ENCODE measurements at regions not wholly inside any gene's neighbourhood (a gene's known extent, or its start where the extent isn't known, plus 50 kb on each side); places are given as distances from the start of the nearest gene placed in this dataset.

DNA sequence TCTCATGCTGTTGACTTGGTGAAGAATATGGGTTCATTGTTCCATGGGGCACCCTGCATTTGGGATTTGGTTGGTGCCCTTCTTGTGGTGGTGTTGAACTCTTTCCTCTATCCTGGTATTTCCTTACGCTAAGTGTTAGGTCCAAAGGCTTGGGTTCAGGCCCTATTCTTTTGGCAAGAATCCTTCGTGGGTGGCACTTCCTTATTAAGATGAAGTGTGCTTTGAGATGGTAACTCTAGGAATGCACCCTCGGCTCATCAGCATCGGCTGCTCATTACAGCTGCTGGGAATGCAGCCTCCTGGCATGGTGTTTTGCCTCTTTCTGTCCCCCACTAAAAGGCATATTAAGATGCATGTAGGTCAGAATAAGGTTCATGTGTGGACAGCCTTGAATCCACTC lies 380.7 kb downstream of the RPS24 start:
- DNase-seq, result no peak
- CTCF ChIA-PET, result interaction anchor here (1.5 kb wide), 1 partner anchor 19 kb away, joined by 3 read pairs; no protein-coding TSS in a partner anchor

DNA sequence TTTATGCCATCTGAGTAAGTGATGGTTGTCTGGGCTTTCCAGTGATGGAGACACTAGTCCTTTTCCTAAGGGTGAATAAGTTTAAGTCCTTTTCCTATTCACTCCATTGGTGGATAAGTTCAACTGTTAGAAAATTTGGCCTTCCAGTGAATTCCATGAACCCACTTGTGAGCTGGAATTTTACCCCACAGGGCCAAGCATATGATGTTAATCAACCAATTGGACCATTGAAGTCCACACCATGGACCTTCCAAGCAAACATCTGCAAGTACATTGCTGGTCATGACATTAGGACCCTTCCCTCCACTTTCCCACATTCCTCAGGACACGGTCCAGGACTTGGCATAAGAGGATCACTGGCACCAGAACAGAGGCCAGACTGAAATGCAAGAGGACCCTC lies 381.4 kb downstream of the RPS24 start:
- WGBS (ENCODE audit: low lambda C conversion rate), result 86% methylated on average over 1 of the region's 1 CpG
- peaks cover 0 to 28% of the 10 kb centered on the region in 2 experiments; a peak in 2 of 4 replicates for H3K4me1 ChIP-seq (ENCODE audit: control insufficient read depth in 1 of 2, insufficient read depth in 2 of 2, low read depth in 1 of 2, low read length in 1 of 2)
- TF ChIP-seq RCOR1 (IDR thresholded peaks at IDR 0.05; ENCODE audit: low read length), result no peak
- TF ChIP-seq, protein P1, sequence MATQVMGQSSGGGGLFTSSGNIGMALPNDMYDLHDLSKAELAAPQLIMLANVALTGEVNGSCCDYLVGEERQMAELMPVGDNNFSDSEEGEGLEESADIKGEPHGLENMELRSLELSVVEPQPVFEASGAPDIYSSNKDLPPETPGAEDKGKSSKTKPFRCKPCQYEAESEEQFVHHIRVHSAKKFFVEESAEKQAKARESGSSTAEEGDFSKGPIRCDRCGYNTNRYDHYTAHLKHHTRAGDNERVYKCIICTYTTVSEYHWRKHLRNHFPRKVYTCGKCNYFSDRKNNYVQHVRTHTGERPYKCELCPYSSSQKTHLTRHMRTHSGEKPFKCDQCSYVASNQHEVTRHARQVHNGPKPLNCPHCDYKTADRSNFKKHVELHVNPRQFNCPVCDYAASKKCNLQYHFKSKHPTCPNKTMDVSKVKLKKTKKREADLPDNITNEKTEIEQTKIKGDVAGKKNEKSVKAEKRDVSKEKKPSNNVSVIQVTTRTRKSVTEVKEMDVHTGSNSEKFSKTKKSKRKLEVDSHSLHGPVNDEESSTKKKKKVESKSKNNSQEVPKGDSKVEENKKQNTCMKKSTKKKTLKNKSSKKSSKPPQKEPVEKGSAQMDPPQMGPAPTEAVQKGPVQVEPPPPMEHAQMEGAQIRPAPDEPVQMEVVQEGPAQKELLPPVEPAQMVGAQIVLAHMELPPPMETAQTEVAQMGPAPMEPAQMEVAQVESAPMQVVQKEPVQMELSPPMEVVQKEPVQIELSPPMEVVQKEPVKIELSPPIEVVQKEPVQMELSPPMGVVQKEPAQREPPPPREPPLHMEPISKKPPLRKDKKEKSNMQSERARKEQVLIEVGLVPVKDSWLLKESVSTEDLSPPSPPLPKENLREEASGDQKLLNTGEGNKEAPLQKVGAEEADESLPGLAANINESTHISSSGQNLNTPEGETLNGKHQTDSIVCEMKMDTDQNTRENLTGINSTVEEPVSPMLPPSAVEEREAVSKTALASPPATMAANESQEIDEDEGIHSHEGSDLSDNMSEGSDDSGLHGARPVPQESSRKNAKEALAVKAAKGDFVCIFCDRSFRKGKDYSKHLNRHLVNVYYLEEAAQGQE (IDR thresholded peaks at IDR 0.05; ENCODE audit: low read depth, low read length), result no peak
- TF ChIP-seq, protein P2, sequence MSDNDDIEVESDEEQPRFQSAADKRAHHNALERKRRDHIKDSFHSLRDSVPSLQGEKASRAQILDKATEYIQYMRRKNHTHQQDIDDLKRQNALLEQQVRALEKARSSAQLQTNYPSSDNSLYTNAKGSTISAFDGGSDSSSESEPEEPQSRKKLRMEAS (IDR thresholded peaks at IDR 0.05; ENCODE audit: low read depth), result no peak
- no peak for TF ChIP-seq NFIC (IDR thresholded peaks at IDR 0.05; ENCODE audit: borderline replicate concordance)
- no peak for TF ChIP-seq TEAD4 (IDR thresholded peaks at IDR 0.05; ENCODE audit: borderline replicate concordance, insufficient read depth)
- no peak for TF ChIP-seq TAF1 (IDR thresholded peaks at IDR 0.05; ENCODE audit: borderline replicate concordance, low read depth, low read length)
- no peak for TF ChIP-seq JUND (IDR thresholded peaks at IDR 0.05)
- TF ChIP-seq FOXM1 (IDR thresholded peaks at IDR 0.05; ENCODE audit: low read depth), result no peak
- TF ChIP-seq, protein P3, sequence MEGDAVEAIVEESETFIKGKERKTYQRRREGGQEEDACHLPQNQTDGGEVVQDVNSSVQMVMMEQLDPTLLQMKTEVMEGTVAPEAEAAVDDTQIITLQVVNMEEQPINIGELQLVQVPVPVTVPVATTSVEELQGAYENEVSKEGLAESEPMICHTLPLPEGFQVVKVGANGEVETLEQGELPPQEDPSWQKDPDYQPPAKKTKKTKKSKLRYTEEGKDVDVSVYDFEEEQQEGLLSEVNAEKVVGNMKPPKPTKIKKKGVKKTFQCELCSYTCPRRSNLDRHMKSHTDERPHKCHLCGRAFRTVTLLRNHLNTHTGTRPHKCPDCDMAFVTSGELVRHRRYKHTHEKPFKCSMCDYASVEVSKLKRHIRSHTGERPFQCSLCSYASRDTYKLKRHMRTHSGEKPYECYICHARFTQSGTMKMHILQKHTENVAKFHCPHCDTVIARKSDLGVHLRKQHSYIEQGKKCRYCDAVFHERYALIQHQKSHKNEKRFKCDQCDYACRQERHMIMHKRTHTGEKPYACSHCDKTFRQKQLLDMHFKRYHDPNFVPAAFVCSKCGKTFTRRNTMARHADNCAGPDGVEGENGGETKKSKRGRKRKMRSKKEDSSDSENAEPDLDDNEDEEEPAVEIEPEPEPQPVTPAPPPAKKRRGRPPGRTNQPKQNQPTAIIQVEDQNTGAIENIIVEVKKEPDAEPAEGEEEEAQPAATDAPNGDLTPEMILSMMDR (IDR thresholded peaks at IDR 0.05), result no peak

More for the DNA sequence above, 380.7 kb downstream of the RPS24 start:
- WGBS (ENCODE audit: low lambda C conversion rate), result 77% methylated on average over 4 of the region's 4 CpGs
- H3K4me1 ChIP-seq (ENCODE audit: control insufficient read depth in 1 of 2, insufficient read depth in 2 of 2, low read depth in 1 of 2, low read length in 1 of 2), result peaks cover 0 to 29% of the 10 kb centered on the region in 2 experiments; a peak in 2 of 4 replicates
- no peaks in the 10 kb centered on the region for H3F3A ChIP-seq (replicated peaks; ENCODE audit: insufficient read depth)
- no peak overlapping the region for H3K4me2 ChIP-seq
- POLR2A ChIA-PET, result no interaction called here
- no peaks in the 10 kb centered on the region for H3K27me3 ChIP-seq (ENCODE audit: insufficient read depth)
- no peak overlapping the region for H3K9ac ChIP-seq
- H4K20me1 ChIP-seq (ENCODE audit: insufficient read depth), result no peaks in the 10 kb centered on the region
- H3K27ac ChIP-seq (ENCODE audit: low read depth in 2 of 2, low read length in 1 of 2), result no peak overlapping the region
- H2AFZ ChIP-seq (ENCODE audit: low read depth), result no peak overlapping the region
- H3K36me3 ChIP-seq (replicated peaks in 1 of 2; ENCODE audit: control insufficient read depth in 1 of 2, insufficient read depth in 2 of 2, low read length in 1 of 2), result no peaks in the 10 kb centered on the region
- H3K79me2 ChIP-seq (ENCODE audit: insufficient read depth), result no peaks in the 10 kb centered on the region
- TF ChIP-seq TAF1 (IDR thresholded peaks at IDR 0.05; ENCODE audit: borderline replicate concordance, low read depth, low read length) (no peak), GATA2 (CRISPR knock-in tag; IDR thresholded peaks at IDR 0.05) (no peak), RFX5 (IDR thresholded peaks at IDR 0.05; ENCODE audit: low read length) (no peak), RXRA (IDR thresholded peaks at IDR 0.05; ENCODE audit: borderline replicate concordance, low read depth) (no peak), EP300 (IDR thresholded peaks at IDR 0.05; ENCODE audit: borderline replicate concordance in 1 of 2, low read depth in 1 of 2, low read length in 1 of 2) (no peak), NFIC (IDR thresholded peaks at IDR 0.05; ENCODE audit: borderline replicate concordance) (no peak), GABPA (IDR thresholded peaks at IDR 0.05; ENCODE audit: low read depth) (no peak), EZH2phosphoT487 (IDR thresholded peaks at IDR 0.05; ENCODE audit: borderline replicate concordance, low read depth) (no peak), FOSL2 (IDR thresholded peaks at IDR 0.05; ENCODE audit: borderline replicate concordance, low read depth) (no peak), YY1 (IDR thresholded peaks at IDR 0.05; ENCODE audit: low read depth) (no peak), ELF1 (IDR thresholded peaks at IDR 0.05) (no peak), TCF12 (IDR thresholded peaks at IDR 0.05) (no peak)
- TF ChIP-seq, protein P4, sequence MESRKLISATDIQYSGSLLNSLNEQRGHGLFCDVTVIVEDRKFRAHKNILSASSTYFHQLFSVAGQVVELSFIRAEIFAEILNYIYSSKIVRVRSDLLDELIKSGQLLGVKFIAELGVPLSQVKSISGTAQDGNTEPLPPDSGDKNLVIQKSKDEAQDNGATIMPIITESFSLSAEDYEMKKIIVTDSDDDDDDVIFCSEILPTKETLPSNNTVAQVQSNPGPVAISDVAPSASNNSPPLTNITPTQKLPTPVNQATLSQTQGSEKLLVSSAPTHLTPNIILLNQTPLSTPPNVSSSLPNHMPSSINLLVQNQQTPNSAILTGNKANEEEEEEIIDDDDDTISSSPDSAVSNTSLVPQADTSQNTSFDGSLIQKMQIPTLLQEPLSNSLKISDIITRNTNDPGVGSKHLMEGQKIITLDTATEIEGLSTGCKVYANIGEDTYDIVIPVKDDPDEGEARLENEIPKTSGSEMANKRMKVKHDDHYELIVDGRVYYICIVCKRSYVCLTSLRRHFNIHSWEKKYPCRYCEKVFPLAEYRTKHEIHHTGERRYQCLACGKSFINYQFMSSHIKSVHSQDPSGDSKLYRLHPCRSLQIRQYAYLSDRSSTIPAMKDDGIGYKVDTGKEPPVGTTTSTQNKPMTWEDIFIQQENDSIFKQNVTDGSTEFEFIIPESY (IDR thresholded peaks at IDR 0.05; ENCODE audit: borderline replicate concordance, low read depth), result no peak
- TF ChIP-seq, protein P2 (IDR thresholded peaks at IDR 0.05; ENCODE audit: low read depth), result no peak
- TF ChIP-seq, protein P5, sequence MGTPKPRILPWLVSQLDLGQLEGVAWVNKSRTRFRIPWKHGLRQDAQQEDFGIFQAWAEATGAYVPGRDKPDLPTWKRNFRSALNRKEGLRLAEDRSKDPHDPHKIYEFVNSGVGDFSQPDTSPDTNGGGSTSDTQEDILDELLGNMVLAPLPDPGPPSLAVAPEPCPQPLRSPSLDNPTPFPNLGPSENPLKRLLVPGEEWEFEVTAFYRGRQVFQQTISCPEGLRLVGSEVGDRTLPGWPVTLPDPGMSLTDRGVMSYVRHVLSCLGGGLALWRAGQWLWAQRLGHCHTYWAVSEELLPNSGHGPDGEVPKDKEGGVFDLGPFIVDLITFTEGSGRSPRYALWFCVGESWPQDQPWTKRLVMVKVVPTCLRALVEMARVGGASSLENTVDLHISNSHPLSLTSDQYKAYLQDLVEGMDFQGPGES (IDR thresholded peaks at IDR 0.05; ENCODE audit: low read depth, low read length), result no peak
- H3K4me3 ChIP-seq (ENCODE audit: low read depth in 2 of 2, low read length in 1 of 2), result no peak overlapping the region
- no peaks in the 10 kb centered on the region for H3K9me3 ChIP-seq
- H3K9me2 ChIP-seq, result no peaks in the 10 kb centered on the region

More for the DNA sequence above, 381.4 kb downstream of the RPS24 start:
- no peaks in the 10 kb centered on the region for H3K27me3 ChIP-seq (ENCODE audit: insufficient read depth)
- H3K4me3 ChIP-seq (ENCODE audit: low read depth in 2 of 2, low read length in 1 of 2), result no peak overlapping the region
- H3K79me2 ChIP-seq (ENCODE audit: insufficient read depth), result no peaks in the 10 kb centered on the region
- POLR2A ChIA-PET, result no interaction called here
- H2AFZ ChIP-seq (ENCODE audit: low read depth), result no peak overlapping the region
- H3K9ac ChIP-seq, result no peak overlapping the region
- H3K27ac ChIP-seq (ENCODE audit: low read depth in 2 of 2, low read length in 1 of 2), result no peak overlapping the region
- H3K9me3 ChIP-seq, result no peaks in the 10 kb centered on the region
- H4K20me1 ChIP-seq (ENCODE audit: insufficient read depth), result no peaks in the 10 kb centered on the region
- H3K9me2 ChIP-seq, result no peaks in the 10 kb centered on the region
- no peak for DNase-seq
- no peaks in the 10 kb centered on the region for H3F3A ChIP-seq (replicated peaks; ENCODE audit: insufficient read depth)
- CTCF ChIA-PET, result interaction anchor here (1.5 kb wide), 1 partner anchor 19 kb away, joined by 3 read pairs; no protein-coding TSS in a partner anchor
- no peaks in the 10 kb centered on the region for H3K36me3 ChIP-seq (replicated peaks in 1 of 2; ENCODE audit: control insufficient read depth in 1 of 2, insufficient read depth in 2 of 2, low read length in 1 of 2)
- H3K4me2 ChIP-seq, result no peak overlapping the region
